Fibroblast of lung (primary cell): ENCODE measurements at regions not wholly inside any gene's neighbourhood (a gene's known extent, or its start where the extent isn't known, plus 50 kb on each side); places are given as distances from the start of the nearest gene placed in this dataset.

Source experiments
- DNase-seq, 2 donors: peaks; one replicate each; pipeline versions ENCODE4 v3.0.0 to v3.0.0-alpha.2; 2010; ENCODE audit warnings: low read depth in 2 of 2
- H2AFZ ChIP-seq: 2 replicates; pipeline ENCODE4 v1.5.1; 2012; ENCODE audit warnings: low read length, control low read depth, inconsistent platforms
- H3K27ac ChIP-seq: 2 replicates; pipeline ENCODE4 v1.5.1; 2011; ENCODE audit warnings: low read length, control low read depth; ENCODE audit not compliant: insufficient read depth
- H3K27me3 ChIP-seq: 2 replicates; pipeline ENCODE4 v1.5.1; 2011; ENCODE audit warnings: mild to moderate bottlenecking, low read length; ENCODE audit not compliant: control insufficient read depth, insufficient read depth
- H3K36me3 ChIP-seq: 2 replicates; pipeline ENCODE4 v1.5.1; 2011; ENCODE audit warnings: low read length; ENCODE audit not compliant: control insufficient read depth, insufficient read depth
- H3K4me1 ChIP-seq: 2 replicates; pipeline ENCODE4 v1.5.1; 2011; ENCODE audit warnings: low read length; ENCODE audit not compliant: control insufficient read depth, insufficient read depth; ENCODE audit errors: extremely low read depth
- H3K4me2 ChIP-seq: 2 replicates; pipeline ENCODE4 v1.5.1; 2011; ENCODE audit warnings: low read length, control low read depth; ENCODE audit not compliant: insufficient read depth; ENCODE audit errors: extremely low read depth
- H3K4me3 ChIP-seq, 4 experiments: fragments of 200-600 bp in 1 of 4; sonication (generic) in 1 of 4; replicated peaks in 1 of 4; 2 replicates each; pipeline ENCODE4 v1.5.1; 2011 to 2016; ENCODE audit warnings: low read length in 4 of 4, low read depth in 3 of 4, mild to moderate bottlenecking in 3 of 4, control low read depth in 2 of 4, inconsistent platforms in 1 of 4, mixed read lengths in 1 of 4; ENCODE audit not compliant: insufficient read depth in 1 of 4; ENCODE audit errors: control extremely low read depth in 1 of 4
- H3K79me2 ChIP-seq: 2 replicates; pipeline ENCODE4 v1.5.1; 2012; ENCODE audit warnings: mild to moderate bottlenecking, low read length, inconsistent platforms; ENCODE audit not compliant: control insufficient read depth, insufficient read depth
- H3K9ac ChIP-seq: 2 replicates; pipeline ENCODE4 v1.5.1; 2011; ENCODE audit warnings: mild to moderate bottlenecking, low read length, control low read depth; ENCODE audit not compliant: insufficient read depth
- H3K9me3 ChIP-seq: 2 replicates; pipeline ENCODE4 v1.5.1; 2012; ENCODE audit warnings: low read depth, low read length; ENCODE audit not compliant: control insufficient read depth, insufficient read depth
- H4K20me1 ChIP-seq: 2 replicates; pipeline ENCODE4 v1.5.1; 2011; ENCODE audit warnings: low read length; ENCODE audit not compliant: control insufficient read depth, insufficient read depth; ENCODE audit errors: extremely low read depth
- CTCF ChIP-seq, 2 donors: IDR thresholded peaks in 1 of 2; conservative IDR thresholded peaks in 1 of 2; 1 replicate in 1 of 2; 2 replicates in 1 of 2; pipeline ENCODE4 v1.5.1; 2011 to 2012; ENCODE audit warnings: low read length in 2 of 2, control low read depth in 1 of 2, inconsistent platforms in 1 of 2, low read depth in 1 of 2, mild to moderate bottlenecking in 1 of 2
- EZH2 ChIP-seq: IDR thresholded peaks from 2 replicates; pipeline ENCODE4 v1.5.1; 2012; ENCODE audit warnings: low read length, control low read depth, mild to moderate bottlenecking; ENCODE audit errors: missing control alignments

GRCh38 chr6:160832422-160832821, 130.4 kb downstream of the PLG start:
- TF ChIP-seq EZH2 (no peak), CTCF (conservative IDR thresholded peaks at IDR 0.05 in 1 of 2, IDR thresholded peaks at IDR 0.05 in 1 of 2; ENCODE audit: low read depth in 1 of 2, low read length in 2 of 2) (no peak)
- Histone ChIP-seq H3K79me2 (no peaks in the 10 kb centered on the region), H3K9ac (no peak overlapping the region), H3K9me3 (no peaks in the 10 kb centered on the region), H3K4me3 (no peak overlapping the region), H3K36me3 (no peaks in the 10 kb centered on the region), H3K4me2 (no peak overlapping the region), H3K27me3 (no peaks in the 10 kb centered on the region), H2AFZ (no peak overlapping the region), H3K27ac (no peak overlapping the region), H4K20me1 (no peaks in the 10 kb centered on the region), H3K4me1 (no peaks in the 10 kb centered on the region)
- no peak for DNase-seq

GRCh38 chr6:160837146-160837545, 135.1 kb downstream of the PLG start:
- Histone ChIP-seq H3K79me2 (no peaks in the 10 kb centered on the region), H2AFZ (no peak overlapping the region), H3K4me2 (no peak overlapping the region), H3K4me3 (no peak overlapping the region), H3K27ac (no peak overlapping the region), H4K20me1 (no peaks in the 10 kb centered on the region), H3K9me3 (no peaks in the 10 kb centered on the region), H3K36me3 (no peaks in the 10 kb centered on the region), H3K4me1 (no peaks in the 10 kb centered on the region), H3K27me3 (no peaks in the 10 kb centered on the region), H3K9ac (no peak overlapping the region)
- TF ChIP-seq EZH2 (no peak), CTCF (conservative IDR thresholded peaks at IDR 0.05 in 1 of 2, IDR thresholded peaks at IDR 0.05 in 1 of 2; ENCODE audit: low read depth in 1 of 2, low read length in 2 of 2) (no peak)
- no peak for DNase-seq

GRCh38 chr6:160851031-160851430, 140.5 kb upstream of the MAP3K4 start:
- DNase-seq, result no peak

More at GRCh38 chr6:160851031-160851430, 140.5 kb upstream of the MAP3K4 start:
- Histone ChIP-seq H3K27me3 (no peaks in the 10 kb centered on the region), H3K4me2 (no peak overlapping the region), H3K27ac (no peak overlapping the region), H4K20me1 (no peaks in the 10 kb centered on the region), H3K36me3 (no peaks in the 10 kb centered on the region), H3K9ac (no peak overlapping the region), H2AFZ (no peak overlapping the region), H3K79me2 (no peaks in the 10 kb centered on the region), H3K4me3 (no peak overlapping the region), H3K4me1 (no peaks in the 10 kb centered on the region), H3K9me3 (no peaks in the 10 kb centered on the region)
- TF ChIP-seq EZH2 (no peak), CTCF (conservative IDR thresholded peaks at IDR 0.05 in 1 of 2, IDR thresholded peaks at IDR 0.05 in 1 of 2; ENCODE audit: low read depth in 1 of 2, low read length in 2 of 2) (no peak)
